H1 (cell line): ENCODE measurements at regions not wholly inside any gene's neighbourhood (a gene's known extent, or its start where the extent isn't known, plus 50 kb on each side); places are given as distances from the start of the nearest gene placed in this dataset.

Source experiments
- CTCF ChIA-PET: fragments of 300-600 bp; sonication (Branson Sonifier 250); formaldehyde crosslinking; loops from one replicate; lab custom pipeline; 2021; ENCODE audit not compliant: partially characterized antibody; lab: Charles Lee
- POLR2A ChIA-PET: fragments of 300-600 bp; sonication (Branson Sonifier 250); formaldehyde crosslinking; loops from one replicate; lab custom pipeline; 2021; ENCODE audit warnings: inconsistent platforms; ENCODE audit not compliant: partially characterized antibody; lab: Charles Lee
- DNase-seq, 2 experiments: peaks; one replicate each; pipeline versions ENCODE4 v3.0.0 to v3.0.0-alpha.2; 2010 to 2022; ENCODE audit warnings: low spot score in 2 of 2, low read depth in 1 of 2, mixed read lengths in 1 of 2
- FAIRE-seq: peaks from 2 replicates; lab custom pipeline; 2011; peaks lifted over from hg19 to GRCh38; lab: Jason Lieb, UNC
- H2AFZ ChIP-seq: 2 replicates; pipeline ENCODE4 v1.8.1; 2012; ENCODE audit warnings: low read length, inconsistent platforms
- H2AK5ac ChIP-seq: 2 replicates; pipeline ENCODE4 v1.6.1; 2013; ENCODE audit warnings: low read depth, low read length
- H2BK120ac ChIP-seq: replicated peaks from 2 replicates; pipeline ENCODE3; 2013; ENCODE audit warnings: low read depth, low read length, inconsistent platforms
- H2BK12ac ChIP-seq: 2 replicates; pipeline ENCODE4 v1.6.1; 2013; ENCODE audit warnings: low read depth, low read length
- H2BK15ac ChIP-seq: 2 replicates; pipeline ENCODE4 v1.6.1; 2013; ENCODE audit warnings: low read length
- H2BK20ac ChIP-seq: 2 replicates; pipeline ENCODE4 v1.6.1; 2013; ENCODE audit warnings: low read length
- H2BK5ac ChIP-seq: 2 replicates; pipeline ENCODE4 v1.6.1; 2013; ENCODE audit warnings: low read depth, low read length
- H3K14ac ChIP-seq: 2 replicates; pipeline ENCODE4 v1.6.1; 2013; ENCODE audit warnings: inconsistent platforms; ENCODE audit not compliant: insufficient read length
- H3K18ac ChIP-seq: 2 replicates; pipeline ENCODE4 v1.6.1; 2013; ENCODE audit warnings: low read length; ENCODE audit errors: extremely low read depth
- H3K23ac ChIP-seq: 2 replicates; pipeline ENCODE4 v1.6.1; 2013; ENCODE audit warnings: inconsistent platforms; ENCODE audit not compliant: insufficient read length
- H3K23me2 ChIP-seq: 2 replicates; pipeline ENCODE4 v1.6.1; 2013; ENCODE audit warnings: low read depth, low read length
- H3K27ac ChIP-seq: 2 replicates; pipeline ENCODE4 v1.6.1; 2011; ENCODE audit warnings: low read depth, low read length, inconsistent platforms
- H3K27me3 ChIP-seq, 4 experiments: replicated peaks in 1 of 4; 1 replicate in 1 of 4; 2 replicates in 3 of 4; pipeline versions ENCODE4 v1.6.1 to v1.8.1; 2011 to 2013; ENCODE audit warnings: low read length in 3 of 4, mild to moderate bottlenecking in 3 of 4, inconsistent platforms in 2 of 4, mixed read lengths in 2 of 4, moderate library complexity in 1 of 4; ENCODE audit not compliant: control insufficient read depth in 3 of 4, insufficient read depth in 3 of 4; ENCODE audit errors: extremely low read depth in 1 of 4
- H3K36me3 ChIP-seq, 4 experiments: 2 replicates each; pipeline versions ENCODE4 v1.6.1 to v1.8.1; 2011 to 2013; ENCODE audit warnings: mild to moderate bottlenecking in 4 of 4, low read length in 3 of 4, moderate library complexity in 2 of 4, control low read depth in 1 of 4, inconsistent platforms in 1 of 4; ENCODE audit not compliant: insufficient read depth in 4 of 4, control insufficient read depth in 2 of 4
- H3K4ac ChIP-seq: replicated peaks from 2 replicates; pipeline ENCODE3; 2013; ENCODE audit warnings: low read length, low read depth, mixed read lengths, inconsistent platforms; ENCODE audit not compliant: insufficient read length
- H3K4me1 ChIP-seq, 4 experiments: replicated peaks in 1 of 4; 1 replicate in 1 of 4; 2 replicates in 3 of 4; pipeline versions ENCODE4 v1.6.1 to v1.8.1; 2011 to 2013; ENCODE audit warnings: low read length in 3 of 4, inconsistent platforms in 2 of 4, mixed read lengths in 1 of 4; ENCODE audit not compliant: insufficient read depth in 4 of 4, control insufficient read depth in 3 of 4
- H3K4me2 ChIP-seq, 2 experiments: 2 replicates each; pipeline versions ENCODE4 v1.6.1 to v1.8.1; 2011 to 2013; ENCODE audit warnings: low read depth in 2 of 2, low read length in 2 of 2, control low read depth in 1 of 2, inconsistent platforms in 1 of 2, mild to moderate bottlenecking in 1 of 2; ENCODE audit not compliant: insufficient read depth in 1 of 2
- H3K4me3 ChIP-seq, 4 experiments: fragments of 200-600, 300-600 bp in 1 of 4; sonication (generic), shearing (Covaris generic), sonication (Bioruptor Twin) in 1 of 4; 2 replicates each; pipeline versions ENCODE4 v1.5.1 to v1.8.1; 2011 to 2016; ENCODE audit warnings: low read length in 4 of 4, low read depth in 3 of 4, control low read depth in 2 of 4, inconsistent platforms in 2 of 4, mild to moderate bottlenecking in 2 of 4, mixed read lengths in 1 of 4, moderate library complexity in 1 of 4; ENCODE audit not compliant: insufficient read depth in 2 of 4; ENCODE audit errors: extremely low read depth in 1 of 4
- H3K56ac ChIP-seq: replicated peaks from 2 replicates; pipeline ENCODE3; 2013; ENCODE audit warnings: low read depth, mild to moderate bottlenecking, mixed read lengths, low read length, inconsistent platforms; ENCODE audit not compliant: insufficient read length
- H3K79me1 ChIP-seq: 2 replicates; pipeline ENCODE4 v1.6.1; 2013; ENCODE audit warnings: low read depth, low read length, control low read depth
- H3K79me2 ChIP-seq, 2 experiments: 2 replicates each; pipeline versions ENCODE4 v1.6.1 to v1.8.1; 2012 to 2013; ENCODE audit warnings: low read length in 2 of 2, mild to moderate bottlenecking in 2 of 2, inconsistent platforms in 1 of 2; ENCODE audit not compliant: insufficient read depth in 2 of 2, control insufficient read depth in 1 of 2
- H3K9ac ChIP-seq, 4 experiments: replicated peaks in 1 of 4; 1 replicate in 1 of 4; 2 replicates in 3 of 4; pipeline versions ENCODE4 v1.6.1 to v1.8.1; 2011 to 2013; ENCODE audit warnings: low read depth in 3 of 4, low read length in 3 of 4, control low read depth in 2 of 4, mild to moderate bottlenecking in 2 of 4, moderate library complexity in 2 of 4, inconsistent platforms in 1 of 4; ENCODE audit errors: extremely low read depth in 1 of 4
- H3K9me3 ChIP-seq, 2 experiments: 2 replicates each; pipeline versions ENCODE4 v1.6.1 to v1.8.1; 2012 to 2013; ENCODE audit warnings: mild to moderate bottlenecking in 2 of 2, moderate library complexity in 2 of 2, control low read depth in 1 of 2, inconsistent platforms in 1 of 2, low read depth in 1 of 2, low read length in 1 of 2, mixed read lengths in 1 of 2; ENCODE audit not compliant: insufficient read depth in 2 of 2
- H4K20me1 ChIP-seq, 2 experiments: replicated peaks in 1 of 2; 2 replicates each; pipeline versions ENCODE3 to v1.8.1; 2011 to 2013; ENCODE audit warnings: inconsistent platforms in 2 of 2, low read length in 2 of 2, mild to moderate bottlenecking in 1 of 2; ENCODE audit not compliant: insufficient read depth in 2 of 2, control insufficient read depth in 1 of 2
- H4K5ac ChIP-seq: 2 replicates; pipeline ENCODE4 v1.6.1; 2013; ENCODE audit warnings: low read length, low read depth, mixed read lengths, inconsistent platforms; ENCODE audit not compliant: insufficient read length
- H4K8ac ChIP-seq: 2 replicates; pipeline ENCODE4 v1.8.0; 2013; ENCODE audit warnings: mild to moderate bottlenecking, moderate library complexity, low read length, inconsistent platforms; ENCODE audit not compliant: insufficient read depth; ENCODE audit errors: extremely low read depth
- H4K91ac ChIP-seq: replicated peaks from 2 replicates; pipeline ENCODE3; 2013; ENCODE audit warnings: low read length, mixed read lengths, inconsistent platforms; ENCODE audit not compliant: insufficient read length
- ATF3 ChIP-seq: IDR thresholded peaks from 2 replicates; pipeline ENCODE4 v1.6.1; 2011; ENCODE audit warnings: low read depth, mild to moderate bottlenecking, low read length; ENCODE audit not compliant: insufficient read depth
- BRCA1 ChIP-seq: IDR thresholded peaks from 2 replicates; pipeline ENCODE4 v1.6.1; 2012; ENCODE audit warnings: low read depth, low read length, improper control_type of control experiment
- CHD1 ChIP-seq: IDR thresholded peaks from 2 replicates; pipeline ENCODE4 v1.6.1; 2012; ENCODE audit warnings: low read depth, low read length, improper control_type of control experiment
- EP300 ChIP-seq, 2 experiments: IDR thresholded peaks; 1 replicate in 1 of 2; 2 replicates in 1 of 2; pipeline ENCODE4 v1.6.1; 2011 to 2012; ENCODE audit warnings: low read depth in 2 of 2, low read length in 2 of 2, mild to moderate bottlenecking in 2 of 2, borderline replicate concordance in 1 of 2, inconsistent platforms in 1 of 2, moderate library complexity in 1 of 2
- NANOG ChIP-seq: IDR thresholded peaks from 2 replicates; pipeline ENCODE4 v1.6.1; 2011; ENCODE audit warnings: low read length, low read depth, mild to moderate bottlenecking, inconsistent platforms; ENCODE audit not compliant: insufficient read depth, poor library complexity, severe bottlenecking
- SIX5 ChIP-seq: IDR thresholded peaks from 2 replicates; pipeline ENCODE4 v1.6.1; 2011; ENCODE audit warnings: mild to moderate bottlenecking, low read depth, low read length
- SP4 ChIP-seq: IDR thresholded peaks from 2 replicates; pipeline ENCODE4 v1.6.1; 2012; ENCODE audit warnings: low read length, inconsistent platforms
- SRF ChIP-seq: IDR thresholded peaks from 2 replicates; pipeline ENCODE4 v1.6.1; 2011; ENCODE audit warnings: mild to moderate bottlenecking, low read depth, low read length, moderate library complexity
- TAF7 ChIP-seq: optimal IDR thresholded peaks from 2 replicates; pipeline ENCODE3; 2011; ENCODE audit warnings: low read depth, mild to moderate bottlenecking, inconsistent platforms, low read length, moderate library complexity, borderline replicate concordance
- YY1 ChIP-seq: IDR thresholded peaks from 2 replicates; pipeline ENCODE4 v1.6.1; 2011; ENCODE audit warnings: low read depth, mild to moderate bottlenecking, low read length
- WGBS, 2 experiments: shearing (Covaris generic) in 1 of 2; methylation state at CpG; one replicate each; pipeline versions ENCODE4 v1.1.6 to v1.1.7; 2013 to 2015; ENCODE audit warnings: low lambda C conversion rate in 2 of 2, mixed read lengths in 2 of 2, inconsistent platforms in 1 of 2, low coverage in 1 of 2, missing lambda C conversion rate in 1 of 2; ENCODE audit not compliant: insufficient replicate concordance in 2 of 2, insufficient coverage in 1 of 2, insufficient read length in 1 of 2; ENCODE audit errors: extremely low coverage in 1 of 2, missing lambda C conversion rate in 1 of 2; 5-methylcytosine and 5-hydroxymethylcytosine counted together

DNA sequence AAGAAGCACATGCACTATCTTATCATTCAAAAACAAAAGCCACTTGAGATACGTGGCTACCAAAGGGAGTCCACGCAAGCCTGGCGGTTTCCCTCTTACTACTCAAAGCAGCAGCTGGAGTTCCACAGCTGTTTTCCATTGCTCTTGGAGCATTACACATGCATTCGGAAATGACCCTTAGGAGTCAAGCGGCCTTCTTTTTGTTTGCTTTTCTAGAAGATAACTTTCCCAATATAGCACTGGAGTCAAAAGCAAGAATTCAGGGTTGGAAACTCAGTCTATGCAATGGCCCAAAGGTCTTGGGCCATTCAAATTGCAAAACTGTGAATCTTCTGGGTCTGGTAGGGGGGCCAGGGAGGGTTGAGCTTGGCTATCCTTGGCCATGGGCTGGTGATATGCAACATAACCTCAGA lies 97.8 kb upstream of the MAF start:
- H3K27ac ChIP-seq = no peak overlapping the region
- no peak overlapping the region for H2BK15ac ChIP-seq
- no peaks in the 10 kb centered on the region for H4K20me1 ChIP-seq
- H3K36me3 ChIP-seq = no peaks in the 10 kb centered on the region
- H3K18ac ChIP-seq = no peak overlapping the region
- no peak overlapping the region for H3K4me3 ChIP-seq
- H3K4ac ChIP-seq = no peak overlapping the region
- H3K23me2 ChIP-seq = no peaks in the 10 kb centered on the region
- H3K79me1 ChIP-seq = no peaks in the 10 kb centered on the region
- WGBS, 2 experiments = 88% methylated on average over 5 of the region's 5 CpGs; no CpG with 5 or more reads in 1 of the 2 experiments
- no peaks in the 10 kb centered on the region for H3K79me2 ChIP-seq
- H3K9ac ChIP-seq = no peak overlapping the region
- H2AFZ ChIP-seq = no peak overlapping the region
- FAIRE-seq (no peak), DNase-seq (no peak)
- H3K56ac ChIP-seq = no peak overlapping the region
- no peak overlapping the region for H2AK5ac ChIP-seq
- H2BK120ac ChIP-seq = no peak overlapping the region
- no peak overlapping the region for H3K14ac ChIP-seq
- no peak overlapping the region for H4K5ac ChIP-seq
- no peaks in the 10 kb centered on the region for H3K4me1 ChIP-seq
- CTCF ChIA-PET = no interaction called here
- 0 out of 4 replicates have a peak, but pooled peaks cover 0 to 3% of the 10 kb centered on the region in 2 experiments for H3K9me3 ChIP-seq
- no peaks in the 10 kb centered on the region for H3K27me3 ChIP-seq
- H3K4me2 ChIP-seq = no peak overlapping the region
- H4K8ac ChIP-seq = no peak overlapping the region
- no peak overlapping the region for H2BK20ac ChIP-seq
- H4K91ac ChIP-seq = no peak overlapping the region
- POLR2A ChIA-PET = no interaction called here
- H2BK5ac ChIP-seq = no peak overlapping the region
- H3K23ac ChIP-seq = no peak overlapping the region
- H2BK12ac ChIP-seq = no peak overlapping the region
- no peak for TF ChIP-seq NANOG
- TF ChIP-seq SIX5 = no peak
- TF ChIP-seq TAF7 = no peak
- TF ChIP-seq BRCA1 = no peak
- no peak for TF ChIP-seq EP300 (IDR thresholded peaks at IDR 0.05; ENCODE audit: borderline replicate concordance in 1 of 2, low read depth in 2 of 2, low read length in 2 of 2)
- no peak for TF ChIP-seq SP4
- TF ChIP-seq SRF = no peak
- no peak for TF ChIP-seq ATF3
- no peak for TF ChIP-seq CHD1
- no peak for TF ChIP-seq YY1
